ENCODE measurements at regions not wholly inside any gene's neighbourhood (a gene's known extent, or its start where the extent isn't known, plus 50 kb on each side); places are given as distances from the start of the nearest gene placed in this dataset.
"Not testable (repeated sequence)": the region's sequence is repeated elsewhere in the genome, so short reads cannot be mapped to it uniquely, and the experiment has no call there.

DNA sequence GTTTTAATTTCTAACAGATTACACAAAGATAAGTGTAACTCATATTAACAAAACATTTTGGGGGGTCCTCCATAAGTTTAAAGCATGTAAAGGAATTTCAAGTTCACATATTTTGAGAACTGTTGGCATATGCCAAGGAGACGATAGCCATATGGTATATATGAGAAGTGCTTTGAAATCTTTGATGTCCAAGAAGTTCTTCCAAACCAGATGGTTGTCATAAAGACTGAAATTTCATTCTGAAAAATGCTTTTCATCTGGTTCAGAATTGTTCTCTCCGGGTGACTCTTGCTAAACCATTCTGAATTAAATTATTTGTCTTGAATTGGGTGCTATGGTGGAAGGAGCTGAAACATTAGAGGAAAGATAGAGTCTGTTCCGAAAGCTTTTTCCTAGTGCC lies 513.0 kb upstream of the AKR1E2 start:
- no peak for FAIRE-seq

GRCh38 chr10:4312051-4312835 lies 513.8 kb upstream of the AKR1E2 start:
- no peak for FAIRE-seq
- DNase-seq (ENCODE audit: low spot score), result no peak

More for the DNA sequence above, 513.0 kb upstream of the AKR1E2 start:
- no peak for DNase-seq (ENCODE audit: low spot score)

- FAIRE-seq, result no peak
- DNase-seq (ENCODE audit: low spot score), result no peak
Measured at GRCh38 chr10:4310172-4310571, 515.8 kb upstream of the AKR1E2 start.

GRCh38 chr10:4307910-4308309 lies 518.1 kb upstream of the AKR1E2 start:
- FAIRE-seq, result no peak
- no peak for DNase-seq (ENCODE audit: low spot score)

GRCh38 chr10:4306871-4307270 lies 519.1 kb upstream of the AKR1E2 start:
- DNase-seq (ENCODE audit: low spot score) (no peak), FAIRE-seq (no peak)

DNA sequence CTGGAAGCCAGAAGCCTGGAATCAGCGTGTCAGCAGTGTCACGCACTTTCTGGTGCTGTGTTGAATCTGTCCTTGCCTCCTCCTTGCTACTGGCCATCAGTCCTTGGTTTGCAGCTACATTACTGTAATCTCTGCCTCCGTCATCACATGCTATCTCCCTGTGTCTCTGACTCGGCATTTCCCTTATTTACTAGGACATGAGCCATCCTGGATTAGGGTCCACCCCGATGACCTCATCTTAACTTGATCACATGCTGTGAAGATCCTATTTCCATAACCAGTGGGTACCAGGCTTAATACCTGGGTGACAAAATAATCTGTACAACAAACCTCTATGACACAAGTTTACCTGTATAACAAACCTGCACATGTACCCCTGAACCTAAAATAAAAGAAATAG lies 518.0 kb upstream of the KLF6 start:
- FAIRE-seq, result no peak
- DNase-seq (ENCODE audit: low spot score), result no peak

GRCh38 chr10:4301291-4302045 lies 516.5 kb upstream of the KLF6 start:
- FAIRE-seq (no peak), DNase-seq (ENCODE audit: low spot score) (no peak)

DNA sequence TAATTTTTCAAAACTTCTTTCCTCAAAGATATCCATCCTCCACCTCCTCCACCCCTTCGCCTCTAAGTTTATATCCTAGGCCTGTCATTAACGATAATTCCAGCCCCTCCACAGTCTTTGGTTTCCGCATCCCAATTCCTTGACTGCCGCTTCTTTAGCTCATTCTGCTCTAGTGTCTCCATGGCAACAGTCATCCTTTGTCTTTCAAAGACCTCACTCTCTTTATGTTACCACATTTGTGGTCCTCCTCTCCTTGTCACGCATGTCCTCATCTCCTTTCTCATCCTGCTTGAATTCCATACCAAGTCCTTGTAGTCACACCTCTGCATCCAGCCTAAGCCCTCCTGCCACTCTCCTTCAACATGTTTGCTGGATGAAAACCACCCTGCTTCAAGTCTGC lies 511.2 kb upstream of the KLF6 start:
- DNase-seq (ENCODE audit: low spot score) (no peak), FAIRE-seq (no peak)

- DNase-seq (ENCODE audit: low spot score) (no peak), FAIRE-seq (no peak)
Measured at GRCh38 chr10:4294996-4295792, 510.2 kb upstream of the KLF6 start.

- DNase-seq (ENCODE audit: low spot score) (no peak), FAIRE-seq (no peak)
Measured at GRCh38 chr10:4294271-4294670, 509.3 kb upstream of the KLF6 start.

- DNase-seq (ENCODE audit: low spot score) (no peak), FAIRE-seq (no peak)
Measured at GRCh38 chr10:4291990-4292389, 507.0 kb upstream of the KLF6 start.

- no peak for FAIRE-seq
Measured at GRCh38 chr10:4285121-4285520, 500.1 kb upstream of the KLF6 start.

DNA sequence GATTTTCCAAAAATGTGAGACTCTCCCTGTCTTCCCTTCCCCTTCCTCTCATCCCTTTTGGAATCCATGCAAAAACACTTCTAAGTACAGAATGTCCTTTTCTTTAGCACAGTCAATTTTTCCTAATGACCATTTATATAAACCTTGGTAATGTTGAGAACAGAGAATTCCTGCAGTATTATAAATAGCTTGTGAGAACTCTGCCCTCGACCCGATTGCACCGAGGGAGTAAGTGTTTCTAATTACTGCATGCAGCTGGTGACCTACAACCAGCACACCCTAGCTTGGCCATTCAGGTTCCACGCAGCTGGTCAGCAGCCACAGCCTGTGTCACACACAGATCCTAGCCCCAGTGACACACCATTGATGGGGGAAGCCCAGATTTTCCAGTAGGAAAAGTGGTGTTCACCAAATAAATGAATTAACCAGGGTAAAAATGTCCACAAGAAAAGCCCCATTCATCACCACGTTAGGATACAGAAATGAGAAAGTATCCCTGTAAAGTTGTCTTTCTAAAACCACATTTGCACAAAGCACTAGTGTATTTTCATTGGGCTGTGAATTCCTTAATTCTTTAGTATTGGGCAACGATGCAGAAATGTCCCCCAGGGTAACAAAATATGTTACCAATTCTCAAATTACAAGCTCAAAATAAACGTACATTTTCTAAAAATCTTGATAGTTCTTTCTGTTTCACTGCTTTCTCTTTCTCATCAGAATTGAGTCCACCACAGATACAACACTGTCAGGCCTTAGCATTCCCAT lies 499.0 kb upstream of the KLF6 start:
- DNase-seq (ENCODE audit: low spot score) (no peak), FAIRE-seq (no peak)

More at GRCh38 chr10:4285121-4285520, 500.1 kb upstream of the KLF6 start:
- no peak for DNase-seq (ENCODE audit: low spot score)

- FAIRE-seq (no peak), DNase-seq (ENCODE audit: low spot score) (no peak)
Measured at GRCh38 chr10:4282496-4282895, 497.5 kb upstream of the KLF6 start.

GRCh38 chr10:4281190-4281825 lies 496.3 kb upstream of the KLF6 start:
- DNase-seq (ENCODE audit: low spot score), result no peak
- FAIRE-seq, result no peak

DNA sequence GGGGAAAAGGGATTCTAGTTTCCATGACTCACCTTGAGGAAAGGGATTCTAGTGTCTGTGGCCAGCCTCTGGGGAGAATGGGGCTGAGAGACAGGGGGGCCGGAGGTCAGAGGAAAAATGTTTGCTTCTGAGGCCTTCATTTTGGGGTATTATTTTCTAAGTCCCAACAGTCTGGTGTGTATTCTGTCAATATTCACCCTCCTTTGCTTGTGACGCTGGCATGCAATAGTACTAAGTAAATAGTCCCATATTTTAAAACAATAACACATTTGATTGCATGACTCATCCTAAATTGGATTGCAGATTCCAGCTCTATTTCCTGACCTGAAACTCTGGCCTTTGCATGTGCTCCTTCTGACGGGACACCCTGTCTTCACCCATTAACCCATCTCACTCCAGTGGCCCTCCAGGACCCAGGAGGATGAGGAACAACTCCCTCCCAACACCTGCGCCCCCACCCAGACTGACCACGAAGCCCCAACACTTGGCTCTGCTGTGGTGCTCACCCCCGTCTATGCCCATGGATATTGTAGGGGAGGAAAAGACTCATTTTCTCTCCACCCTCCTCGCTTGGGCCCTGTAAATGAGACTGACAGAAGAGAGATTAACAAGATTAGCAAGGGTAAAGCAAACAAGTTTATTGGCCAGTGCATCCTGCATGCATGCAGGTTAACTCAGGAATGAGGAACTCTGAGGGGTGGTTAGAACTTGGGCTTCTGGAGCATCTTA lies 495.6 kb upstream of the KLF6 start:
- FAIRE-seq, result no peak
- DNase-seq (ENCODE audit: low spot score), result no peak

DNA sequence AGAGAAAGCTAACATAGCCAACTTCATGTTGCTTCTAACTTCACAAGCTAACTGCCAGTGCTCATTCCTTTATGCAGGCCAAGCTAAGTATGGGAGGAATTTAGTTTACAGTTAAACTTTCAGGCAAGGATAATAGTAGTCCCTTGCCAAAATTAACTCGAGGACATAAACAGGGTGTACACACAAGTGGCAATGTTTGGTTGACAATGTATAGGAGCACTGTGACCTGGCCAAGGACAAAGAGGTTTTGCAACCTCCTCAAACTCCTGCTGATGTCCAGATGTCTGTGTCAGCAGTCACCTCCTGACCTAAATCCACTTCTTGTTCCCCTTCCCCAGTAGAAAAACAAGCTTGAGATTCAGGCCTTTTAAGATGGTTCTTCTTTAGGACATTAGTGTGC lies 494.6 kb upstream of the KLF6 start:
- DNase-seq (ENCODE audit: low spot score) (no peak), FAIRE-seq (no peak)

- no peak for FAIRE-seq
- no peak for DNase-seq (ENCODE audit: low spot score)
Measured at GRCh38 chr10:4278186-4278585, 493.2 kb upstream of the KLF6 start.

DNA sequence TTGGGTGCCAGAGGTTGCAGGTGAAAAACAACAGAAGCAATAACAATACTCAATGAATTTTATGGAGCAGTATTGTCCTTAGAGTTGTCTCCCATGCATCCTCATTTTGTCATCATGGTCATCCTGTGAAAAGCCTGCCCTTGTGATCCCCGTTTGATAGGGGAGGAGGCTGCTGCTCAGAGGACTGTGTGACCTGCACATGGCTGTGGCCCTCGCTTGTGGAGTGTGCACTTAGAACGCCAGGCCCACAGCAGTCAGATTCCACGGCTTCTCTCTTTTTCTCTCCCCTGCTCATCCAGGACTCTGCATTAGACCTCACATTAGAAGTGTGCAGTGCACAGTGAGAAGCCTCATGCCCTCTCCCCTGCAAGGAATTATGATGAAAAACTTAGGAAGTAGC lies 491.1 kb upstream of the KLF6 start:
- FAIRE-seq, result no peak
- DNase-seq (ENCODE audit: low spot score), result no peak

- not testable (repeated sequence) for DNase-seq (ENCODE audit: low spot score); FAIRE-seq
Measured at GRCh38 chr10:4274671-4275070, 489.7 kb upstream of the KLF6 start.
